Fibroblast of skin of scalp (primary cell): ENCODE measurements at regions not wholly inside any gene's neighbourhood (a gene's known extent, or its start where the extent isn't known, plus 50 kb on each side); places are given as distances from the start of the nearest gene placed in this dataset.

Source experiments
- DNase-seq: peaks from one replicate; pipeline ENCODE4 v3.0.0-alpha.2; 2013

- no peak for DNase-seq
Observed at GRCh38 chr15:47289656-47290055, 427.6 kb upstream of the SEMA6D start.

GRCh38 chr15:47291767-47292166 is 425.5 kb upstream of the SEMA6D start:
- no peak for DNase-seq

- DNase-seq = no peak
Observed at GRCh38 chr15:47292638-47293190, 424.6 kb upstream of the SEMA6D start.

GRCh38 chr15:47293466-47294162 is 423.7 kb upstream of the SEMA6D start:
- DNase-seq = peak; percentile 98

GRCh38 chr15:47294765-47295259 is 422.5 kb upstream of the SEMA6D start:
- no peak for DNase-seq

GRCh38 chr15:47296881-47297280 is 420.4 kb upstream of the SEMA6D start:
- peak; percentile 39 for DNase-seq

- no peak for DNase-seq
Observed at GRCh38 chr15:47299846-47300434, 417.4 kb upstream of the SEMA6D start.

- DNase-seq = no peak
Observed at GRCh38 chr15:47300596-47300995, 416.7 kb upstream of the SEMA6D start.

GRCh38 chr15:47301481-47301880 is 415.8 kb upstream of the SEMA6D start:
- no peak for DNase-seq

GRCh38 chr15:47304656-47305055 is 412.6 kb upstream of the SEMA6D start:
- no peak for DNase-seq

GRCh38 chr15:47312161-47312560 is 405.1 kb upstream of the SEMA6D start:
- no peak for DNase-seq

GRCh38 chr15:47326410-47327333 is 390.6 kb upstream of the SEMA6D start:
- DNase-seq = peak; percentile 5

- peak; percentile 58 for DNase-seq
Observed at GRCh38 chr15:47331829-47332393, 385.4 kb upstream of the SEMA6D start.

GRCh38 chr15:47332481-47332880 is 384.8 kb upstream of the SEMA6D start:
- DNase-seq = peak; percentile 21

GRCh38 chr15:47333734-47334133 is 383.6 kb upstream of the SEMA6D start:
- DNase-seq = peak; percentile 23

- no peak for DNase-seq
Observed at GRCh38 chr15:47334805-47335535, 382.3 kb upstream of the SEMA6D start.

- no peak for DNase-seq
Observed at GRCh38 chr15:47337106-47337505, 380.2 kb upstream of the SEMA6D start.

- DNase-seq = no peak
Observed at GRCh38 chr15:47337836-47338235, 379.5 kb upstream of the SEMA6D start.

GRCh38 chr15:47338771-47339170 is 378.5 kb upstream of the SEMA6D start:
- no peak for DNase-seq

GRCh38 chr15:47339800-47340570 is 377.3 kb upstream of the SEMA6D start:
- peak; percentile 32 for DNase-seq

GRCh38 chr15:47340571-47340920 is 376.8 kb upstream of the SEMA6D start:
- DNase-seq = peak; percentile 7
